Mesenchymal stem cell (in vitro differentiated cells and primary cell): ENCODE measurements at regions not wholly inside any gene's neighbourhood (a gene's known extent, or its start where the extent isn't known, plus 50 kb on each side); places are given as distances from the start of the nearest gene placed in this dataset.

Source experiments
- DNase-seq: peaks from one replicate; pipeline ENCODE4 v3.0.0-alpha.2; 2013
- H2AFZ ChIP-seq: one replicate; pipeline ENCODE4 v1.6.1; 2013; ENCODE audit warnings: low read depth, mild to moderate bottlenecking, control low read depth, inconsistent platforms, low read length, moderate library complexity
- H2AK5ac ChIP-seq: 2 replicates; pipeline ENCODE4 v1.6.1; 2013; ENCODE audit warnings: low read length, moderate library complexity, mild to moderate bottlenecking, inconsistent platforms; ENCODE audit not compliant: severe bottlenecking
- H2BK120ac ChIP-seq: one replicate; pipeline ENCODE4 v1.6.1; 2013; ENCODE audit warnings: low read depth, mild to moderate bottlenecking, inconsistent platforms, low read length, moderate library complexity
- H2BK12ac ChIP-seq, 2 experiments: one replicate each; pipeline ENCODE4 v1.6.1; 2013; ENCODE audit warnings: inconsistent platforms in 2 of 2, low read length in 2 of 2, mild to moderate bottlenecking in 2 of 2, moderate library complexity in 2 of 2, control low read depth in 1 of 2
- H2BK15ac ChIP-seq: one replicate; pipeline ENCODE4 v1.6.1; 2013; ENCODE audit warnings: mild to moderate bottlenecking, low read depth, inconsistent platforms; ENCODE audit not compliant: poor library complexity, severe bottlenecking
- H2BK5ac ChIP-seq: 2 replicates; pipeline ENCODE4 v1.6.1; 2013; ENCODE audit warnings: low read depth, mild to moderate bottlenecking, low read length, control low read depth, inconsistent platforms; ENCODE audit not compliant: poor library complexity, severe bottlenecking
- H3K14ac ChIP-seq, 2 experiments: one replicate each; pipeline ENCODE4 v1.6.1; 2013; ENCODE audit warnings: inconsistent platforms in 2 of 2, low read length in 2 of 2, control low read depth in 1 of 2, mild to moderate bottlenecking in 1 of 2, moderate library complexity in 1 of 2
- H3K18ac ChIP-seq, 2 experiments: one replicate each; pipeline ENCODE4 v1.6.1; 2013; ENCODE audit warnings: inconsistent platforms in 2 of 2, low read length in 2 of 2, control low read depth in 1 of 2, low read depth in 1 of 2, mild to moderate bottlenecking in 1 of 2
- H3K23ac ChIP-seq, 2 experiments: one replicate each; pipeline ENCODE4 v1.6.1; 2013; ENCODE audit warnings: inconsistent platforms in 2 of 2, low read length in 2 of 2, mild to moderate bottlenecking in 2 of 2, moderate library complexity in 2 of 2, control low read depth in 1 of 2
- H3K27ac ChIP-seq: 2 replicates; pipeline ENCODE4 v1.5.1; 2013; ENCODE audit warnings: mild to moderate bottlenecking, moderate library complexity, low read length, control low read depth, inconsistent platforms; ENCODE audit not compliant: poor library complexity, severe bottlenecking
- H3K27me3 ChIP-seq, 2 experiments: 2 replicates each; pipeline versions ENCODE4 v1.6.1 to v1.7.0; 2013; ENCODE audit warnings: low read length in 2 of 2, mild to moderate bottlenecking in 2 of 2, moderate library complexity in 2 of 2, control low read depth in 1 of 2, inconsistent platforms in 1 of 2; ENCODE audit not compliant: control insufficient read depth in 1 of 2, insufficient read depth in 1 of 2
- H3K36me3 ChIP-seq, 2 experiments: 2 replicates each; pipeline versions ENCODE4 v1.6.1 to v1.7.0; 2013; ENCODE audit warnings: low read length in 2 of 2, control low read depth in 1 of 2, inconsistent platforms in 1 of 2, low read depth in 1 of 2, mild to moderate bottlenecking in 1 of 2; ENCODE audit not compliant: insufficient read depth in 2 of 2, control insufficient read depth in 1 of 2
- H3K4ac ChIP-seq, 2 experiments: one replicate each; pipeline ENCODE4 v1.6.1; 2013; ENCODE audit warnings: inconsistent platforms in 2 of 2, low read length in 2 of 2, mild to moderate bottlenecking in 2 of 2, moderate library complexity in 2 of 2, control low read depth in 1 of 2, low read depth in 1 of 2
- H3K4me1 ChIP-seq: 2 replicates; pipeline ENCODE4 v1.6.1; 2013; ENCODE audit warnings: low read depth, low read length, control low read depth; ENCODE audit not compliant: control insufficient read depth, insufficient read depth
- H3K4me2 ChIP-seq: 2 replicates; pipeline ENCODE4 v1.6.1; 2013; ENCODE audit warnings: low read length, mild to moderate bottlenecking, inconsistent platforms; ENCODE audit not compliant: poor library complexity, severe bottlenecking
- H3K4me3 ChIP-seq, 2 experiments: 2 replicates each; pipeline versions ENCODE4 v1.5.1 to v1.7.0; 2013; ENCODE audit warnings: low read length in 2 of 2, mild to moderate bottlenecking in 2 of 2, control low read depth in 1 of 2, low read depth in 1 of 2; ENCODE audit not compliant: insufficient read depth in 1 of 2
- H3K79me1 ChIP-seq: replicated peaks from 2 replicates; pipeline ENCODE4 v1.6.1; 2013; ENCODE audit warnings: mild to moderate bottlenecking, control low read depth, low read length, inconsistent platforms; ENCODE audit not compliant: poor library complexity, severe bottlenecking
- H3K9ac ChIP-seq: 2 replicates; pipeline ENCODE4 v1.7.0; 2013; ENCODE audit warnings: mild to moderate bottlenecking, low read length, moderate library complexity
- H3K9me3 ChIP-seq: 2 replicates; pipeline ENCODE4 v1.7.0; 2013; ENCODE audit warnings: mild to moderate bottlenecking, low read length; ENCODE audit not compliant: control insufficient read depth
- H4K8ac ChIP-seq: one replicate; pipeline ENCODE4 v1.6.1; 2013; ENCODE audit warnings: inconsistent platforms, mild to moderate bottlenecking, low read length, moderate library complexity
- H4K91ac ChIP-seq: one replicate; pipeline ENCODE4 v1.6.1; 2013; ENCODE audit warnings: mild to moderate bottlenecking, low read length, inconsistent platforms
- WGBS: methylation state at CpG from one replicate; pipeline ENCODE4 v1.1.7; 2013; ENCODE audit warnings: mixed read lengths; 5-methylcytosine and 5-hydroxymethylcytosine counted together

GRCh38 chr16:6646891-6647290, 685.8 kb upstream of the RBFOX1 start:
- H3K18ac ChIP-seq = no peak overlapping the region
- H2BK15ac ChIP-seq = no peak overlapping the region
- H2BK5ac ChIP-seq = no peak overlapping the region
- no peak overlapping the region for H3K4me3 ChIP-seq
- H2BK120ac ChIP-seq = no peak overlapping the region
- no peaks in the 10 kb centered on the region for H3K36me3 ChIP-seq
- no peak overlapping the region for H3K4ac ChIP-seq
- no peak for DNase-seq
- no peak overlapping the region for H4K8ac ChIP-seq
- no peak overlapping the region for H3K4me2 ChIP-seq
- H3K27ac ChIP-seq = no peak overlapping the region
- no peak overlapping the region for H2BK12ac ChIP-seq
- H3K27me3 ChIP-seq = peaks cover 0 to 7% of the 10 kb centered on the region in 2 experiments
- no peaks in the 10 kb centered on the region for H3K79me1 ChIP-seq
- no peaks in the 10 kb centered on the region for H3K4me1 ChIP-seq
- no peak overlapping the region for H2AFZ ChIP-seq
- no peak overlapping the region for H3K14ac ChIP-seq
- H3K9ac ChIP-seq = no peak overlapping the region
- no peak overlapping the region for H2AK5ac ChIP-seq
- H3K23ac ChIP-seq = no peak overlapping the region
- H3K9me3 ChIP-seq = no peaks in the 10 kb centered on the region
- WGBS = 79% methylated on average over 4 of the region's 5 CpGs
- no peak overlapping the region for H4K91ac ChIP-seq

GRCh38 chr16:6645768-6646568, 686.7 kb upstream of the RBFOX1 start:
- Histone ChIP-seq H2BK12ac (no peak overlapping the region), H3K9me3 (no peaks in the 10 kb centered on the region), H4K8ac (no peak overlapping the region), H2BK15ac (no peak overlapping the region), H3K14ac (no peak overlapping the region), H3K9ac (no peak overlapping the region), H2BK5ac (no peak overlapping the region), H3K27me3 (peaks cover 0 to 7% of the 10 kb centered on the region in 2 experiments), H3K4me1 (no peaks in the 10 kb centered on the region), H3K4ac (no peak overlapping the region), H3K18ac (no peak overlapping the region), H2BK120ac (no peak overlapping the region), H3K23ac (no peak overlapping the region), H2AFZ (no peak overlapping the region), H3K27ac (no peak overlapping the region), H3K4me3 (no peak overlapping the region), H4K91ac (no peak overlapping the region), H2AK5ac (no peak overlapping the region), H3K79me1 (no peaks in the 10 kb centered on the region), H3K36me3 (no peaks in the 10 kb centered on the region), H3K4me2 (no peak overlapping the region)
- no peak for DNase-seq
- 83% methylated on average over 23 of the region's 25 CpGs for whole genome bisulfite sequencing

- no peak overlapping the region for H3K14ac ChIP-seq
- H3K27me3 ChIP-seq = peaks cover 0 to 7% of the 10 kb centered on the region in 2 experiments
- no peak overlapping the region for H2AFZ ChIP-seq
- no peak overlapping the region for H4K91ac ChIP-seq
- H4K8ac ChIP-seq = no peak overlapping the region
- no peak overlapping the region for H3K4me2 ChIP-seq
- H2AK5ac ChIP-seq = no peak overlapping the region
- WGBS = 74% methylated on average over 4 of the region's 4 CpGs
- no peak overlapping the region for H3K9ac ChIP-seq
- H2BK12ac ChIP-seq = no peak overlapping the region
- H3K23ac ChIP-seq = no peak overlapping the region
- no peak overlapping the region for H3K27ac ChIP-seq
- no peaks in the 10 kb centered on the region for H3K79me1 ChIP-seq
- H2BK15ac ChIP-seq = no peak overlapping the region
- H3K4ac ChIP-seq = no peak overlapping the region
- no peak overlapping the region for H3K18ac ChIP-seq
- no peak overlapping the region for H3K4me3 ChIP-seq
- no peak for DNase-seq
- no peak overlapping the region for H2BK5ac ChIP-seq
- H3K9me3 ChIP-seq = no peaks in the 10 kb centered on the region
- no peak overlapping the region for H2BK120ac ChIP-seq
- no peaks in the 10 kb centered on the region for H3K4me1 ChIP-seq
- H3K36me3 ChIP-seq = no peaks in the 10 kb centered on the region
Observed at GRCh38 chr16:6644916-6645315, 687.7 kb upstream of the RBFOX1 start.

GRCh38 chr16:6643080-6643686, 689.5 kb upstream of the RBFOX1 start:
- Histone ChIP-seq H3K79me1 (no peaks in the 10 kb centered on the region), H3K4me3 (no peak overlapping the region), H3K9ac (no peak overlapping the region), H4K91ac (no peak overlapping the region), H3K4me1 (no peaks in the 10 kb centered on the region), H2BK120ac (no peak overlapping the region), H3K4me2 (no peak overlapping the region), H2BK15ac (no peak overlapping the region), H3K27ac (no peak overlapping the region), H3K27me3 (peaks cover 0 to 7% of the 10 kb centered on the region in 2 experiments), H3K18ac (no peak overlapping the region), H3K23ac (no peak overlapping the region), H4K8ac (no peak overlapping the region), H2AK5ac (no peak overlapping the region), H3K9me3 (no peaks in the 10 kb centered on the region), H2BK12ac (no peak overlapping the region), H3K4ac (no peak overlapping the region), H3K36me3 (no peaks in the 10 kb centered on the region), H2BK5ac (no peak overlapping the region), H2AFZ (no peak overlapping the region), H3K14ac (no peak overlapping the region)
- peak; percentile 54 for DNase-seq
- 0% methylated on average over 3 of the region's 5 CpGs for WGBS
